SW480 (cell line): ENCODE measurements at regions not wholly inside any gene's neighbourhood (a gene's known extent, or its start where the extent isn't known, plus 50 kb on each side); places are given as distances from the start of the nearest gene placed in this dataset.
"Not testable (repeated sequence)": the region's sequence is repeated elsewhere in the genome, so short reads cannot be mapped to it uniquely, and the experiment has no call there.

ENCODE experiments used
- DNase-seq: peaks from one replicate; pipeline ENCODE4 v3.0.0-alpha.2; 2016; ENCODE audit warnings: low spot score

- no peak for DNase-seq
These were observed 141.1 kb downstream of the NDUFA12 start for GRCh38 chr12:94862421-94862820.

GRCh38 chr12:94856324-94856723, 147.2 kb downstream of the NDUFA12 start:
- no peak for DNase-seq

- DNase-seq: no peak
These were observed 147.6 kb downstream of the NDUFA12 start for GRCh38 chr12:94855853-94856252.

GRCh38 chr12:94851396-94852028, 152.0 kb downstream of the NDUFA12 start:
- no peak for DNase-seq

GRCh38 chr12:94849411-94849976, 154.0 kb downstream of the NDUFA12 start:
- DNase-seq: no peak

GRCh38 chr12:94848966-94849365, 154.5 kb downstream of the NDUFA12 start:
- no peak for DNase-seq

- no peak for DNase-seq
These were observed 158.4 kb downstream of the NDUFA12 start for GRCh38 chr12:94845110-94845509.

- no peak for DNase-seq
These were observed 159.0 kb downstream of the NDUFA12 start for GRCh38 chr12:94844452-94844851.

GRCh38 chr12:94841904-94842610, 161.4 kb downstream of the NDUFA12 start:
- no peak for DNase-seq

GRCh38 chr12:94841177-94841576, 162.3 kb downstream of the NDUFA12 start:
- no peak for DNase-seq

- DNase-seq: no peak
These were observed 164.2 kb downstream of the NDUFA12 start for GRCh38 chr12:94839347-94839746.

- DNase-seq: not testable (repeated sequence)
These were observed 166.4 kb downstream of the NDUFA12 start for GRCh38 chr12:94836952-94837670.

- no peak for DNase-seq
These were observed 169.4 kb downstream of the NDUFA12 start for GRCh38 chr12:94834036-94834625.

- DNase-seq: no peak
These were observed 170.5 kb downstream of the NDUFA12 start for GRCh38 chr12:94832780-94833681.

GRCh38 chr12:94832105-94832504, 171.4 kb downstream of the NDUFA12 start:
- DNase-seq: no peak

GRCh38 chr12:94831081-94831751, 172.3 kb downstream of the NDUFA12 start:
- no peak for DNase-seq

- DNase-seq: no peak
These were observed 173.9 kb downstream of the NDUFA12 start for GRCh38 chr12:94829552-94829951.

- no peak for DNase-seq
These were observed 168.7 kb upstream of the TMCC3 start for GRCh38 chr12:94819011-94819410.

GRCh38 chr12:94817695-94818075, 167.3 kb upstream of the TMCC3 start:
- no peak for DNase-seq

- DNase-seq: not testable (repeated sequence)
These were observed 166.8 kb upstream of the TMCC3 start for GRCh38 chr12:94817201-94817600.

- DNase-seq: not testable (repeated sequence)
These were observed 166.4 kb upstream of the TMCC3 start for GRCh38 chr12:94816746-94817145.
